Prostate gland (tissue), 2 donors: ENCODE measurements at regions not wholly inside any gene's neighbourhood (a gene's known extent, or its start where the extent isn't known, plus 50 kb on each side); places are given as distances from the start of the nearest gene placed in this dataset.

Source experiments
- DNase-seq: peaks from one replicate; pipeline ENCODE4 v3.0.0-alpha.2; 2019; ENCODE audit warnings: low spot score
- H3K27ac ChIP-seq, 2 donors: fragments of 200-600 bp; sonication (generic); 2 replicates each; pipeline ENCODE4 v1.5.1; 2017 to 2019
- H3K27me3 ChIP-seq: fragments of 200-600 bp; sonication (generic); replicated peaks from 2 replicates; pipeline ENCODE4 v1.5.1; 2019; ENCODE audit not compliant: insufficient read depth
- H3K36me3 ChIP-seq, 2 donors: fragments of 200-600 bp; sonication (generic); 1 replicate in 1 of 2; 2 replicates in 1 of 2; pipeline versions ENCODE4 v1.5.1 to v1.8.1; 2017 to 2019
- H3K4me1 ChIP-seq: fragments of 200-600 bp; sonication (generic); replicated peaks from 2 replicates; pipeline ENCODE4 v1.5.1; 2019
- H3K4me3 ChIP-seq, 2 donors: fragments of 200-600 bp; sonication (generic); 2 replicates each; pipeline ENCODE4 v1.5.1; 2017 to 2019
- H3K9me3 ChIP-seq: fragments of 200-600 bp; sonication (generic); 2 replicates; pipeline ENCODE4 v1.5.1; 2017
- CTCF ChIP-seq, 4 experiments: fragments of 200-600 bp in 2 of 4; fragments of 450-650 bp in 2 of 4; sonication (generic) in 2 of 4; IDR thresholded peaks; 1 replicate in 3 of 4; 2 replicates in 1 of 4; pipeline ENCODE4 v1.5.1; 2016 to 2019; ENCODE audit warnings: antibody characterized with exemption in 4 of 4, mild to moderate bottlenecking in 2 of 4, moderate library complexity in 2 of 4
- POLR2A ChIP-seq: fragments of 450-650 bp; IDR thresholded peaks from one replicate; pipeline ENCODE4 v1.6.1; 2016; ENCODE audit warnings: antibody characterized with exemption, mild to moderate bottlenecking
- POLR2AphosphoS5 ChIP-seq: sonication (generic); formaldehyde crosslinking; IDR thresholded peaks from one replicate; pipeline ENCODE4 v1.6.1; 2017; ENCODE audit warnings: antibody characterized with exemption
- WGBS: methylation state at CpG from one replicate; pipeline ENCODE4 v1.1.5; 2018; 5-methylcytosine and 5-hydroxymethylcytosine counted together
- intact Hi-C: fragments of 100-400 bp; cut with DNase I; formaldehyde crosslinking; loops from one replicate; pipeline ENCODE4 v1.14.2; 2022

GRCh38 chr7:81621893-81622292, 148.0 kb downstream of the HGF start:
- Histone ChIP-seq H3K9me3 (no peaks in the 10 kb centered on the region), H3K4me3 (no peak overlapping the region), H3K27me3 (no peaks in the 10 kb centered on the region), H3K4me1 (no peaks in the 10 kb centered on the region), H3K27ac (no peak overlapping the region), H3K36me3 (no peaks in the 10 kb centered on the region)
- no peak for DNase-seq
- 68% methylated on average over 1 of the region's 1 CpG for WGBS
- TF ChIP-seq POLR2A: no peak
- no peak for TF ChIP-seq CTCF (IDR thresholded peaks at IDR 0.05)
- TF ChIP-seq POLR2AphosphoS5: no peak
- intact Hi-C loops: no loop called here

GRCh38 chr7:81618396-81619014, 151.3 kb downstream of the HGF start:
- Histone ChIP-seq H3K9me3 (no peaks in the 10 kb centered on the region), H3K4me1 (no peaks in the 10 kb centered on the region), H3K4me3 (no peak overlapping the region), H3K27me3 (no peaks in the 10 kb centered on the region), H3K27ac (no peak overlapping the region), H3K36me3 (no peaks in the 10 kb centered on the region)
- intact Hi-C loops: no loop called here
- TF ChIP-seq CTCF (IDR thresholded peaks at IDR 0.05) (no peak), POLR2AphosphoS5 (no peak), POLR2A (no peak)
- WGBS: 80% methylated on average over 4 of the region's 4 CpGs
- no peak for DNase-seq

- 63% methylated on average over 3 of the region's 3 CpGs for WGBS
- DNase-seq: no peak
- H3K27ac ChIP-seq: no peak overlapping the region
- TF ChIP-seq POLR2AphosphoS5: no peak
- TF ChIP-seq CTCF (IDR thresholded peaks at IDR 0.05): no peak
- TF ChIP-seq POLR2A: no peak
- H3K4me3 ChIP-seq: no peak overlapping the region
- no peaks in the 10 kb centered on the region for H3K4me1 ChIP-seq
- H3K36me3 ChIP-seq: no peaks in the 10 kb centered on the region
- no peaks in the 10 kb centered on the region for H3K9me3 ChIP-seq
- no peaks in the 10 kb centered on the region for H3K27me3 ChIP-seq
- intact Hi-C loops: no loop called here
These were observed 152.9 kb downstream of the HGF start for GRCh38 chr7:81616951-81617350.

GRCh38 chr7:81611805-81612204, 158.0 kb downstream of the HGF start:
- intact Hi-C loops: no loop called here
- H3K9me3 ChIP-seq: no peaks in the 10 kb centered on the region
- H3K27me3 ChIP-seq: no peaks in the 10 kb centered on the region
- H3K4me3 ChIP-seq: no peak overlapping the region
- DNase-seq: no peak
- TF ChIP-seq CTCF (IDR thresholded peaks at IDR 0.05) (no peak), POLR2A (no peak), POLR2AphosphoS5 (no peak)
- no peaks in the 10 kb centered on the region for H3K36me3 ChIP-seq
- no peak overlapping the region for H3K27ac ChIP-seq
- 92% methylated on average over 1 of the region's 1 CpG for WGBS
- H3K4me1 ChIP-seq: no peaks in the 10 kb centered on the region

- no peak for DNase-seq
These were observed 158.8 kb downstream of the HGF start for GRCh38 chr7:81611040-81611439.

More at GRCh38 chr7:81611040-81611439, 158.8 kb downstream of the HGF start:
- no peaks in the 10 kb centered on the region for H3K9me3 ChIP-seq
- no peak for TF ChIP-seq CTCF (IDR thresholded peaks at IDR 0.05)
- no peak overlapping the region for H3K4me3 ChIP-seq
- no peak overlapping the region for H3K27ac ChIP-seq
- intact Hi-C loops: no loop called here
- H3K27me3 ChIP-seq: no peaks in the 10 kb centered on the region
- no peaks in the 10 kb centered on the region for H3K36me3 ChIP-seq
- 82% methylated on average over 27 of the region's 27 CpGs for WGBS
- no peaks in the 10 kb centered on the region for H3K4me1 ChIP-seq
